NCI-H345 treated with DMSO at 0.1 percent for 48 hours (cell line): ENCODE measurements at regions not wholly inside any gene's neighbourhood (a gene's known extent, or its start where the extent isn't known, plus 50 kb on each side); places are given as distances from the start of the nearest gene placed in this dataset.
"Not testable (repeated sequence)": the region's sequence is repeated elsewhere in the genome, so short reads cannot be mapped to it uniquely, and the experiment has no call there.

Experiments used
- DNase-seq: peaks from one replicate; lab custom pipeline; 2025; ENCODE audit not compliant: unreplicated experiment; lab: John Stamatoyannopoulos, UW

- no peak for DNase-seq
These were observed 95.1 kb upstream of the EXOC2 start for GRCh38 chr6:788058-788457.

GRCh38 chr6:786946-787763, 94.2 kb upstream of the EXOC2 start:
- no peak for DNase-seq

GRCh38 chr6:783966-784735, 91.2 kb upstream of the EXOC2 start:
- no peak for DNase-seq

- peak; percentile 43 for DNase-seq
These were observed 89.2 kb upstream of the EXOC2 start for GRCh38 chr6:782141-782540.

GRCh38 chr6:781350-781961, 88.5 kb upstream of the EXOC2 start:
- DNase-seq = no peak

- DNase-seq = no peak
These were observed 87.8 kb upstream of the EXOC2 start for GRCh38 chr6:780706-781105.

- DNase-seq = no peak
These were observed 84.0 kb upstream of the EXOC2 start for GRCh38 chr6:776951-777350.

GRCh38 chr6:776528-776931, 83.6 kb upstream of the EXOC2 start:
- no peak for DNase-seq

GRCh38 chr6:775863-776262, 82.9 kb upstream of the EXOC2 start:
- DNase-seq = no peak

GRCh38 chr6:771683-772082, 78.7 kb upstream of the EXOC2 start:
- DNase-seq = not testable (repeated sequence)

- no peak for DNase-seq
These were observed 75.0 kb upstream of the EXOC2 start for GRCh38 chr6:767755-768512.

- DNase-seq = no peak
These were observed 73.7 kb upstream of the EXOC2 start for GRCh38 chr6:766625-767024.

GRCh38 chr6:761997-762396, 69.1 kb upstream of the EXOC2 start:
- DNase-seq = no peak

GRCh38 chr6:760982-761955, 68.3 kb upstream of the EXOC2 start:
- no peak for DNase-seq

GRCh38 chr6:759729-760128, 66.8 kb upstream of the EXOC2 start:
- no peak for DNase-seq

GRCh38 chr6:756224-756623, 63.3 kb upstream of the EXOC2 start:
- DNase-seq = no peak

- no peak for DNase-seq
These were observed 61.3 kb upstream of the EXOC2 start for GRCh38 chr6:754202-754601.

- DNase-seq = no peak
These were observed 60.5 kb upstream of the EXOC2 start for GRCh38 chr6:753486-753885.

- DNase-seq = no peak
These were observed 59.5 kb upstream of the EXOC2 start for GRCh38 chr6:752438-752837.

- DNase-seq = no peak
These were observed 58.8 kb upstream of the EXOC2 start for GRCh38 chr6:751765-752164.
